ENCODE measurements at regions not wholly inside any gene's neighbourhood (a gene's known extent, or its start where the extent isn't known, plus 50 kb on each side); places are given as distances from the start of the nearest gene placed in this dataset.

GRCh38 chr3:177314897-177315296 is 117.6 kb upstream of the TBL1XR1 start:
- TF ChIP-seq CTCF (conservative IDR thresholded peaks at IDR 0.05; ENCODE audit: low read depth, low read length): no peak
- no peak for TF ChIP-seq EZH2 (IDR thresholded peaks at IDR 0.05; ENCODE audit: low read length, unreplicated experiment)
- no peak for TF ChIP-seq EZH2phosphoT487 (IDR thresholded peaks at IDR 0.05; ENCODE audit: borderline replicate concordance, low read length)

All from PC-3 (cell line).